HEK293 (cell line): ENCODE measurements at regions not wholly inside any gene's neighbourhood (a gene's known extent, or its start where the extent isn't known, plus 50 kb on each side); places are given as distances from the start of the nearest gene placed in this dataset.

Experiments used
- CTCF ChIP-seq: fragments of 450-650 bp; formaldehyde crosslinking; IDR thresholded peaks from 2 replicates; pipeline ENCODE4 v1.5.1; 2016; ENCODE audit warnings: missing biosample characterization, missing genetic modification characterization
- INSM2 ChIP-seq: fragments of 450-650 bp; formaldehyde crosslinking; IDR thresholded peaks from 2 replicates; pipeline ENCODE4 v1.5.1; 2016; ENCODE audit warnings: missing biosample characterization, missing genetic modification characterization
- MZF1 ChIP-seq: fragments of 450-650 bp; formaldehyde crosslinking; IDR thresholded peaks from 2 replicates; pipeline ENCODE4 v1.5.1; 2017; ENCODE audit warnings: missing biosample characterization, missing genetic modification characterization, borderline replicate concordance
- SETDB1 ChIP-seq: IDR thresholded peaks from one replicate; pipeline ENCODE4 v1.6.1; 2017; ENCODE audit warnings: mild to moderate bottlenecking, low read length, moderate library complexity, mixed read lengths; ENCODE audit not compliant: insufficient read length
- ZEB2 ChIP-seq: fragments of 450-650 bp; formaldehyde crosslinking; IDR thresholded peaks from 2 replicates; pipeline ENCODE4 v1.5.1; 2016; ENCODE audit warnings: missing biosample characterization, missing genetic modification characterization
- ZNF18 ChIP-seq: fragments of 450-650 bp; formaldehyde crosslinking; IDR thresholded peaks from 2 replicates; pipeline ENCODE4 v1.5.1; 2016; ENCODE audit warnings: missing biosample characterization, missing genetic modification characterization
- ZNF24 ChIP-seq: fragments of 450-650 bp; formaldehyde crosslinking; IDR thresholded peaks from 2 replicates; pipeline ENCODE4 v1.5.1; 2016; ENCODE audit warnings: missing biosample characterization, missing genetic modification characterization
- ZNF692 ChIP-seq: fragments of 450-650 bp; formaldehyde crosslinking; IDR thresholded peaks from 2 replicates; pipeline ENCODE4 v1.5.1; 2016; ENCODE audit warnings: missing biosample characterization, missing genetic modification characterization
- ZNF701 ChIP-seq: fragments of 450-650 bp; formaldehyde crosslinking; IDR thresholded peaks from 2 replicates; pipeline ENCODE4 v1.5.1; 2016; ENCODE audit warnings: missing biosample characterization, missing genetic modification characterization
- ZNF776 ChIP-seq: fragments of 450-650 bp; formaldehyde crosslinking; IDR thresholded peaks from 2 replicates; pipeline ENCODE4 v1.5.0; 2017; ENCODE audit warnings: missing biosample characterization, missing genetic modification characterization, borderline replicate concordance

GRCh38 chr6:130672153-130672552, 155.1 kb upstream of the SMLR1 start:
- no peak for TF ChIP-seq INSM2
- no peak for TF ChIP-seq CTCF
- no peak for TF ChIP-seq ZNF692 (tag by site-specific recombination)
- TF ChIP-seq ZNF18 (tag by site-specific recombination): no peak
- TF ChIP-seq ZNF701 (tag by site-specific recombination): no peak
- TF ChIP-seq MZF1 (tag by site-specific recombination): no peak
- no peak for TF ChIP-seq ZEB2 (tag by site-specific recombination)
- no peak for TF ChIP-seq SETDB1
- no peak for TF ChIP-seq ZNF24
- no peak for TF ChIP-seq ZNF776
